Right cardiac atrium (tissue), 5 donors: ENCODE measurements at regions not wholly inside any gene's neighbourhood (a gene's known extent, or its start where the extent isn't known, plus 50 kb on each side); places are given as distances from the start of the nearest gene placed in this dataset.

Experiments
- ATAC-seq, 2 donors: fragments of 200-7000 bp; cut with Tn5 transposase; one replicate each; pipeline versions ENCODE4 v1.8.0 to v1.9.1; 2020; ENCODE audit warnings: moderate library complexity in 2 of 2, mild to moderate bottlenecking in 1 of 2
- DNase-seq, 3 donors: peaks; one replicate each; pipeline ENCODE4 v3.0.0-alpha.2; 2020
- H3K27ac ChIP-seq: one replicate; pipeline ENCODE4 v1.5.1; 2013; ENCODE audit warnings: mild to moderate bottlenecking, low read length, control low read depth, moderate library complexity
- H3K27me3 ChIP-seq: one replicate; pipeline ENCODE4 v1.6.1; 2013; ENCODE audit not compliant: control insufficient read depth, insufficient read depth
- H3K4me1 ChIP-seq: one replicate; pipeline ENCODE4 v1.6.1; 2013; ENCODE audit warnings: low read length; ENCODE audit not compliant: control insufficient read depth, insufficient read depth
- H3K4me3 ChIP-seq: one replicate; pipeline ENCODE4 v1.5.1; 2013; ENCODE audit warnings: low read length, control low read depth
- H3K9me3 ChIP-seq: one replicate; pipeline ENCODE4 v1.6.1; 2013; ENCODE audit warnings: low read length; ENCODE audit not compliant: control insufficient read depth
- WGBS: extraction: QIAGEN DNeasy Blood & Tissue Kit; methylation state at CpG from one replicate; pipeline ENCODE4 v1.1.7; 2013; 5-methylcytosine and 5-hydroxymethylcytosine counted together
- intact Hi-C, 4 donors: fragments of 100-400 bp; cut with DNase I; formaldehyde crosslinking; loops; one replicate each; pipeline versions ENCODE4 v1.11.0 to v1.14.0; 2022 to 2023
- donor health status: healthy with polysubstance abuse.
- donor health status: DM: no; HTN: yes; CAD: no.
- donor health status: DM: no; HTN: no; CAD: no.
- donor health status: DM: no; HTN: yes; CAD: no; lungs with severe emphysema.
- donor health status: DM: yes; HTN: yes; CAD: no.

DNA sequence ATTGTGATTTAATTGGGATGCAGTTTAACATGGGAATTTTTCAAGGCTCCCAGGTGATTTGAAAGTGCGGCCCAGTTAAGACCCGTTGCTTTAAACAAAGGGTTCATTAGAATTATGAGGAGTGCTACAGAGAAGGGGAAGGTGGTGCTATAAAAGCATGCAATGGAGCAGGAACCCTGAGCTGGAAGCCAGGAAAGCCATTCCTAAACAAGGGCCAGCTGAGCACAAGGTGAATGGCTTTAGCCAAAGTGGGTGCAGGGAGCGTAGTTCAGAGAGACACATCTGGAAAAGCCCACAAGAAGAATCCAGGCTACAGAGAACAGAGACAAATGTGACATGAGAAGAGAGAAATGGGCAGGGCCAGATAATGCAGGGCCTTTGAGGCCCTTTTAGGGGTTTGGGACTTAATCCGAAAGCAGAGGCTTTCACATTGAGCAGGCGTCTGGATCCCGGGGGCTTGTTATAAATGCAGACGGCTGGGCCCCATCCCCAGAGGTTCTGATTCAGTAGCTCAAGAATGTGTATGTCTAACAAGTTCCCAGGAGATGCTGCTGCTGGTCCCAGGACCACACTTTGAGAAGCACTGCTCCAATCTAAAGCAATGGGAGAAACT, 138.1 kb upstream of the WWC1 start:
- no peak for ATAC-seq

DNA sequence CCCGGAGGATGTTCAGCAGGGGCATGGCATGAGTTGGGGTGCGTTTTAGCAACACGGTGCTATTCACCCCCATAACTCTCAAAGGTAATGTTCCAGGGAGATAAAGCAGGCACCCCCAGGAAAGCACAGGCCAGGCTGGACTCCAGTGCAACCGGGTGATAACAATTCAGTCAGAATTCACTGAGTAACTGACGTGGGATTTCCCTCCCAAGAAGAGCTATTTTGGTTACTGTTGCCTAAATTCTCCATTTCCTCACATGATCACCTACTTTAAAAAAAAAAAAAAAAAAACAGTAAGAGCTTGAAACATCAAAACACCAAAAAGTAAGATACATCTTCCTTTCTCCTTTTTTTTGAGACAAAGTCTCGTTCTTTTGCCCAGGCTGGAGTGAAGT, 137.6 kb upstream of the WWC1 start:
- WGBS, result 57% methylated on average over 6 of the region's 6 CpGs
- intact Hi-C loops, result no loop called here
- Histone ChIP-seq H3K27ac (no peak overlapping the region), H3K4me1 (no peaks in the 10 kb centered on the region), H3K4me3 (no peak overlapping the region), H3K27me3 (no peaks in the 10 kb centered on the region), H3K9me3 (no peaks in the 10 kb centered on the region)
- no peak for ATAC-seq
- no peak for DNase-seq

More for the DNA sequence above, 138.1 kb upstream of the WWC1 start:
- Histone ChIP-seq H3K4me3 (no peak overlapping the region), H3K9me3 (no peaks in the 10 kb centered on the region), H3K27ac (no peak overlapping the region), H3K27me3 (no peaks in the 10 kb centered on the region), H3K4me1 (no peaks in the 10 kb centered on the region)
- 72% methylated on average over 7 of the region's 7 CpGs for WGBS
- DNase-seq, result no peak
- intact Hi-C loops, result no loop called here

DNA sequence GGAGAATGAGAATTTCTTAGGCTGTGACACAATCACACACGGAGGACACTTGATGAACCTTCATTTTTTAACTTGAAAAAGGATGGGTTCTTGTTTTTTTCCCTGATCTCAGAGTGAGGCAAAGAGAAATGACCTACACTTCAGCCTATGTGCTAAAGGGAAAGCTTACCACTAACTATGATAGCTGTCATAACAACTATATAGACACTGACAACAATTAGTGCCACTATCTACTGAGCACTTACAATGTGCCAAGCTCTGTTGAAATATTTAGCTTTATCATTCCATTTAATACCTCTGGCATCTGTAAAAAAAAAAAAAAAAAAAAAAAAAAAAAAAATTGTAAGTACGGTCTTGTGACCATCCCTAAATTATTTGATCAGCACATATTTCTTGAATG, 135.9 kb upstream of the WWC1 start:
- intact Hi-C loops, result no loop called here
- H3K27ac ChIP-seq, result no peak overlapping the region

DNA sequence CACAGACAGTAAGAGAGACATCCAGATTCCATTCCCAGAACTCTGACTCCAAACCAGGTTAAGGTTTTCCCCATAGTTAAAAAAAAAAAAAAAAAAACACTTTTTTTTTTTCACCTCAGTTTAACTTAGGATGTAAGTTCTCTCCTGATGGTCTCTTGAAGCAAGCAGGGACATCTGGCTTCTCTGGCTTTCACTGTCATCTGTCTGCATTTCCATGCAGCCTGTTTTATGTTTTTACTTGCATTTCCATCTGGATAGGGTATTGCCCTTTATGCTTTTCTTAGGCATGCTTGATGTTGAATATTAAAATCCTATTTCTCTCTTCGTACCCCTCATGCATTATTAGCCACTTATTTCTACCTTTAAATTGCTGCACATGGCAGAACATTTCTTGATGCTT, 135.3 kb upstream of the WWC1 start:
- Histone ChIP-seq H3K9me3 (no peaks in the 10 kb centered on the region), H3K4me3 (no peak overlapping the region), H3K27ac (no peak overlapping the region), H3K27me3 (no peaks in the 10 kb centered on the region), H3K4me1 (peaks cover 1% of the 10 kb centered on the region)
- DNase-seq, result no peak
- ATAC-seq, result no peak
- intact Hi-C loops, result no loop called here
- 81% methylated on average over 1 of the region's 1 CpG for WGBS

More for the DNA sequence above, 135.9 kb upstream of the WWC1 start:
- no peak for DNase-seq
- Histone ChIP-seq H3K4me1 (peaks cover 1% of the 10 kb centered on the region), H3K27me3 (no peaks in the 10 kb centered on the region), H3K9me3 (no peaks in the 10 kb centered on the region), H3K4me3 (no peak overlapping the region)
- 51% methylated on average over 2 of the region's 2 CpGs for WGBS
- peak; percentile 62 for ATAC-seq

DNA sequence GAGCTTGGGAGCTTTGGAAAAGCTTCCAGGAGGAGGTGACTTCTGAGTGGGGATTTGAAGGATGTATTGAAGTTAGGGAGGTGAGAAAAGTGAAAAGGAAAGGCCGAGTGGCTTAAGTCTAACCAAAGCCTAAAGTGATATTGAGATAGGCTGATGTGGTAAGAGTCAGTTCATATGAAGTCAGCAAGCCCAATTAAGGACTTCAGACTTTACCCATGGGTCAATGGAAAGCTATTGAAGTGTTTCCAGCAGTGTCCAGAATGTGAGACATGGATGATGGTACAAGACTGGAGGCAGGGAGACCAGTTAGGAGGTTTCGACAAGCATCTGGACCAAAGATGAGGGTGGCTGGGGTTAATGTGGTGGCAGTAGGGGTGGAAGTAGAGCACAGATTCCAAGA, 134.3 kb upstream of the WWC1 start:
- no peak overlapping the region for H3K27ac ChIP-seq
- 90% methylated on average over 2 of the region's 2 CpGs for WGBS
- peaks cover 1% of the 10 kb centered on the region for H3K4me1 ChIP-seq
- no peak for ATAC-seq
- no peaks in the 10 kb centered on the region for H3K27me3 ChIP-seq
- H3K4me3 ChIP-seq, result no peak overlapping the region
- intact Hi-C loops, result no loop called here
- DNase-seq, result no peak
- H3K9me3 ChIP-seq, result no peaks in the 10 kb centered on the region

DNA sequence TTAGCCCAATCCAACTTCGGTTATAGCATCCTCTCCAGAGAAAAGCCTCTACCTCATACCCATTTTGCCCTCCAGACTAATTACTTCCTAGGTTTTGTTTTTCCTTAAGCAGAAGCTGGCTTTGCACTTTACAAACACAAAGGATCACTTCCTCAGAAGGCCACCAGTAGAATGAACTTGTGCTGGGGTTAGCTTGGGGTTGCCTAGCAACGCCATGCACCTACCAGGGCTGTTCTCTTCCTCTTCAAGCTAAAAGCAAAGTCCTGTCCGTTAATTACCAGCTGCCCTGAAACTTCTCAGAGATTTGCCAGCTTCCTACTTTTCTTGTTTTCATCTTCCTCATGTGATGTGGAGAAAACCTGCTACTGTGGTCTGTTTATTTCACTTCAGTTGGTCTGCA, 132.0 kb upstream of the WWC1 start:
- H3K4me1 ChIP-seq, result peaks cover 1% of the 10 kb centered on the region
- no peak overlapping the region for H3K27ac ChIP-seq
- H3K27me3 ChIP-seq, result no peaks in the 10 kb centered on the region
- WGBS, result 51% methylated on average over 3 of the region's 3 CpGs
- H3K4me3 ChIP-seq, result no peak overlapping the region
- no peaks in the 10 kb centered on the region for H3K9me3 ChIP-seq
- intact Hi-C loops, result no loop called here
- ATAC-seq, result peak in 1 of 2 donors; percentile 38
- peak in 1 of 3 donors; percentile 68 for DNase-seq

DNA sequence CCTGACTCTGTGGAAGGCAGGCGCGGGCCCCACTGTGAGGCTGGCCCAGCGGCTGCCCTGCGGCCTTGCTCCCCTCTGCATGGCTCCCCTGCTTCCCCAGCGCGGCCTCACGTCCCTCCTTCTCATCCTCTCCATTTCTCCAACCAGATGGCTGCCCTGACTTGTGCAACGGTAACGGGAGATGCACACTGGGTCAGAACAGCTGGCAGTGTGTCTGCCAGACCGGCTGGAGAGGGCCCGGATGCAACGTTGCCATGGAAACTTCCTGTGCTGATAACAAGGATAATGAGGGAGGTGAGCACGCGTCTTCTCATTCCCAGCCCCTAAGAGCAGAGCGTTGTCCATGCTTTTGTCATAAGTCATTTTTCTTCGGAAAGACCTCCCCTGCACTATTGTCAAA, 129.0 kb upstream of the WWC1 start:
- DNase-seq (no peak), ATAC-seq (no peak)
- no peak overlapping the region for H3K27ac ChIP-seq
- H3K27me3 ChIP-seq, result no peaks in the 10 kb centered on the region
- intact Hi-C loops, result no loop called here
- H3K4me1 ChIP-seq, result peaks cover 1% of the 10 kb centered on the region
- 53% methylated on average over 16 of the region's 16 CpGs for WGBS
- no peaks in the 10 kb centered on the region for H3K9me3 ChIP-seq
- no peak overlapping the region for H3K4me3 ChIP-seq

DNA sequence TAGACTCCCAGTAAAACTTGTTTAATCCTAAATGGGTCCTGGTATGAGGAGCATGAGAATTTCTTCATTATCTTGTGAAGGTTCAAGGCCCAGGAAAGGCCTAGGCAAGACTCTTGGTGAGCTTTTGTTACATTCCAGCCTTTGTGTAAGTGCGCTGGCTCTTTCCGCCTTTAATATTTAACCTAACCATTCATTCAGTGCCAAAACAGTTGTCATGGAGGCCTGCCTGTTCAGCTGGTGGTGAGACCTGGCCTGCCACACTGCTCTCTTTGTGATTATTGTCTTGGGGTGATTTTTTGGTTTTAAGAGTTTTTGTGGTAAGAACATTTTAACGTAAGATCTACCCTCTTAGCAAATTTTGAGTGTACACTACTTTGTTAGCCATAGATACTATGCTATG, 127.5 kb upstream of the WWC1 start:
- ATAC-seq (no peak), DNase-seq (no peak)
- Histone ChIP-seq H3K4me1 (peaks cover 1% of the 10 kb centered on the region), H3K27me3 (no peaks in the 10 kb centered on the region), H3K27ac (no peak overlapping the region), H3K4me3 (no peak overlapping the region), H3K9me3 (no peaks in the 10 kb centered on the region)
- intact Hi-C loops, result no loop called here
- WGBS, result 95% methylated on average over 3 of the region's 3 CpGs

DNA sequence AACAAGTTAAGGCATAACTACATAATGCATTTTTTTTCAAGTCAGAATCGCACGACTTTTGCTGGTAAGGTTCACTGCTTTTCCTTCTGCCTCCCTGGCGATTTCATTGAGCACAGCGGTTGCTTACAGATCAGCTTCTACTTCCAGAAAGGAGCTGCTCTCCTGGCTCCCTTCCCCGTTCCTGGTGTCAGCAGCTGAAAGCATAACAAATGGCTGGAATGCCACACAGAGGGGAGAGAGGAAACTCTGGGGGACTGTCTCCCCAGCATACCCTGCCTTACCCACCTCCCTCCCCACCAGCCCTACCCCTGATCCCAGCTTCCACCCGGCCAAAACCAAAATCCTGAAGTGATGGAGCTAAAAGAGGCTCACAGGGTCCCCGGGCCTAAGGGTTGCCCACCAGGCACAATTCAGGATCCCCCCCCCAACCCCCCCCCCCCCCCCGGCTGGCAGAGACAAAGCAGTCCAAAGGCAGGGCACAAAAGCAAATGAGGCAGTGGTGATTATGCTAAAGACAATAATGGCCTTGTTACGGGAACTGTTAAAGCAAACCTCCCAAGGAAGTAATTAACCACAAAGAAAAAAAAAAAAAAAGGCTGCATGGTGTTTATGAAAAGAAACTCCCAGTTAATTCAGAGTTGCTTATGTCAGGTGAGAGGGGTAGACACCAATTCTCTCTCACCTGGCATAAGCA, 126.1 kb upstream of the WWC1 start:
- Histone ChIP-seq H3K4me3 (no peak overlapping the region), H3K27ac (no peak overlapping the region)

DNA sequence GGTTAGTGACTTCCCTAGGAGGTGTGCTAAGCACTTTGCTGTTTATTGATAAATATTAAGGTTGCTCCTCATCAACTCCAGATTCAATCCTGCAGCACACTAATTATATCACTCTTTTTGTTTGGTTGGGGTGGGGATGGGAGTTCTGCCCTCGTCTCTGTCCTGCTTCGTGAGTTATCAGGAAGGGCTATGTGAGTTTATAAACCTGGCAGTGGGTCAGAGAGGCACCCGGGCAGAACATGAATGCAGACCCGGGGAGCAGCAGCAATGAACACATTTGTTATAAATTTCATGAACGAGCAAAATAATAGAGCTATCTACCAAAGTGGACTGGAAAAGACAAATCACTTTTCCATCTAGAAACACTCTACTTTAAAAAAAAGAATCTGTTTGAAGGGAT, 125.5 kb upstream of the WWC1 start:
- no peak for DNase-seq
- H3K4me3 ChIP-seq, result no peak overlapping the region
- WGBS, result 29% methylated on average over 5 of the region's 5 CpGs
- H3K27me3 ChIP-seq, result no peaks in the 10 kb centered on the region
- H3K27ac ChIP-seq, result no peak overlapping the region
- peak in 1 of 2 donors; percentile 24 for ATAC-seq
- intact Hi-C loops, result no loop called here
- no peaks in the 10 kb centered on the region for H3K9me3 ChIP-seq
- H3K4me1 ChIP-seq, result no peaks in the 10 kb centered on the region

More for the DNA sequence above, 126.1 kb upstream of the WWC1 start:
- Histone ChIP-seq H3K9me3 (no peaks in the 10 kb centered on the region), H3K4me1 (peaks cover under 1% of the 10 kb centered on the region), H3K27me3 (no peaks in the 10 kb centered on the region)
- intact Hi-C loops, result no loop called here
- WGBS, result 32% methylated on average over 9 of the region's 9 CpGs
- no peak for ATAC-seq
- DNase-seq, result no peak

DNA sequence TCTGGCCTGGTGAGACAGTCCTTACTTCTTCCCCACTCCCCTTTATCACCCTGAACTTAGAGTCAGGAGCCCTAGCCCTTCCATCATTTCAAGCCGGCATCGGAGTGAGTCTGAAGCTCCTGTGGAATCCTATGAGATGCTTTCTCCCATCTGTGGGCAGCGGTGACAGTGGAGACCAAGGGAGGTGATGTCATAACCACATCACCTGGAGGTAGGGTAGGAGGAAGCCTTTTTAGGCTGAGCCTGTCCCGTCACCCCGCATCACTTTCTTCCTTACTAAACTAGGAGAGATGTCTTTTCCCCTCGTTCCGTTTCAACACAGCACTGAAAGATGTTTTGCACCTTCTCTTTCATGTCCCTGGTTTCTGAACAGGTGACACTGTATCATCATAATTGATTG, 124.1 kb upstream of the WWC1 start:
- intact Hi-C loops, result no loop called here
- no peak overlapping the region for H3K27ac ChIP-seq
- WGBS, result 82% methylated on average over 7 of the region's 7 CpGs
- no peak for DNase-seq
- no peak overlapping the region for H3K4me3 ChIP-seq
- H3K4me1 ChIP-seq, result no peaks in the 10 kb centered on the region
- ATAC-seq, result no peak
- H3K9me3 ChIP-seq, result no peaks in the 10 kb centered on the region
- H3K27me3 ChIP-seq, result no peaks in the 10 kb centered on the region
